ENCODE measurements at regions not wholly inside any gene's neighbourhood (a gene's known extent, or its start where the extent isn't known, plus 50 kb on each side); places are given as distances from the start of the nearest gene placed in this dataset.

GRCh38 chr13:47503475-47503874, 497.6 kb downstream of the SUCLA2 start:
- TF ChIP-seq CTCF (IDR thresholded peaks at IDR 0.05): no peak
- DNase-seq: no peak
- no peaks in the 10 kb centered on the region for H3K9me3 ChIP-seq
- no peak overlapping the region for H3K4me3 ChIP-seq
- no peaks in the 10 kb centered on the region for H3K36me3 ChIP-seq
- peaks cover 0 to 14% (median 0%) of the 10 kb centered on the region in 9 donors for H3K4me1 ChIP-seq
- ATAC-seq: no peak
- H3K27ac ChIP-seq: no peak overlapping the region
- H3K27me3 ChIP-seq: no peaks in the 10 kb centered on the region
- 87 to 89% methylated on average over 2 of the region's 2 CpGs for WGBS, 2 donors
- intact Hi-C loops (cut with DNase I): loop anchor here in 1 of 10 donors (10.0 kb wide), 1 partner anchor 79 kb away; no protein-coding TSS in a partner anchor

GRCh38 chr13:47502166-47502565, 498.9 kb downstream of the SUCLA2 start:
- Histone ChIP-seq H3K4me1 (peaks cover 0 to 24% (median 0%) of the 10 kb centered on the region in 9 donors), H3K27me3 (no peaks in the 10 kb centered on the region), H3K9me3 (no peaks in the 10 kb centered on the region), H3K36me3 (no peaks in the 10 kb centered on the region), H3K4me3 (no peak overlapping the region), H3K27ac (no peak overlapping the region)
- no peak for DNase-seq
- intact Hi-C loops (cut with DNase I): loop anchor here in 1 of 10 donors (10.0 kb wide), 1 partner anchor 77 kb away; no protein-coding TSS in a partner anchor
- no peak for ATAC-seq
- 73 to 76% methylated on average over 2 of the region's 2 CpGs for WGBS, 2 donors
- no peak for TF ChIP-seq CTCF (IDR thresholded peaks at IDR 0.05)

- WGBS, 2 donors: 68 to 76% methylated on average over 7 of the region's 7 CpGs
- TF ChIP-seq CTCF (IDR thresholded peaks at IDR 0.05): no peak
- ATAC-seq (peak in 3 of 8 donors; percentile 17 to 33 (median 30)), DNase-seq (no peak)
- Histone ChIP-seq H3K27me3 (no peaks in the 10 kb centered on the region), H3K9me3 (no peaks in the 10 kb centered on the region), H3K27ac (peak overlapping the region in 1 of 10 donors; percentile 46), H3K36me3 (no peaks in the 10 kb centered on the region), H3K4me3 (no peak overlapping the region), H3K4me1 (peaks cover 0 to 25% (median 0%) of the 10 kb centered on the region in 9 donors)
- intact Hi-C loops (cut with DNase I): loop anchor here in 1 of 10 donors (10.0 kb wide), 1 partner anchor 75 kb away; no protein-coding TSS in a partner anchor
Observed at GRCh38 chr13:47499358-47500150, 501.5 kb downstream of the SUCLA2 start.

- TF ChIP-seq CTCF (IDR thresholded peaks at IDR 0.05): no peak
- intact Hi-C loops (cut with DNase I): no loop called here
- 57 to 70% methylated on average over 3 of the region's 3 CpGs for WGBS, 2 donors
Observed at GRCh38 chr13:47484548-47484947, 516.5 kb downstream of the SUCLA2 start.

More at GRCh38 chr13:47484548-47484947, 516.5 kb downstream of the SUCLA2 start:
- no peak overlapping the region for H3K27ac ChIP-seq
- H3K36me3 ChIP-seq: no peaks in the 10 kb centered on the region
- no peak for DNase-seq
- no peaks in the 10 kb centered on the region for H3K27me3 ChIP-seq
- no peak for ATAC-seq
- no peak overlapping the region for H3K4me3 ChIP-seq
- peaks cover 0 to 6% (median 0%) of the 10 kb centered on the region in 9 donors for H3K4me1 ChIP-seq
- H3K9me3 ChIP-seq: no peaks in the 10 kb centered on the region
